Activated T-helper 2 cell treated with anti-CD3 and anti-CD28 coated beads, Interferon-gamma antibody, Interleukin-2, Interleukin-4, amounts not matched to agents 10 μg/mL and 5 μg/mL and 100 μg/mL, durations not matched to agents 14 hours and 24 hours and 36 hours (primary cell): ENCODE measurements at regions not wholly inside any gene's neighbourhood (a gene's known extent, or its start where the extent isn't known, plus 50 kb on each side); places are given as distances from the start of the nearest gene placed in this dataset.
"Not testable (repeated sequence)": the region's sequence is repeated elsewhere in the genome, so short reads cannot be mapped to it uniquely, and the experiment has no call there.

Experiments
- DNase-seq: peaks from one replicate; pipeline ENCODE4 v3.0.0; 2021; ENCODE audit warnings: low spot score
- H3K27ac Mint-ChIP-seq: one replicate; pipeline ENCODE4 v1.8.0; 2021; ENCODE audit warnings: mixed read lengths
- H3K27me3 Mint-ChIP-seq: one replicate; pipeline ENCODE4 v1.8.0; 2021; ENCODE audit warnings: low read depth, mixed read lengths
- H3K36me3 Mint-ChIP-seq: one replicate; pipeline ENCODE4 v1.8.0; 2021; ENCODE audit warnings: low read depth, mixed read lengths
- H3K4me1 Mint-ChIP-seq: one replicate; pipeline ENCODE4 v1.8.0; 2021; ENCODE audit warnings: low read depth, mixed read lengths
- H3K4me3 Mint-ChIP-seq: one replicate; pipeline ENCODE4 v1.8.0; 2021; ENCODE audit warnings: low read depth, mild to moderate bottlenecking, moderate library complexity, mixed read lengths
- H3K9me3 Mint-ChIP-seq: one replicate; pipeline ENCODE4 v1.8.0; 2021; ENCODE audit warnings: mixed read lengths
- intact Hi-C: fragments of 100-400 bp; cut with micrococcal nuclease; formaldehyde crosslinking; loops from one replicate; pipeline ENCODE4 v1.15.1; 2023

- Mint-ChIP-seq H3K27me3 (no peaks in the 10 kb centered on the region), H3K36me3 (no peaks in the 10 kb centered on the region), H3K4me3 (no peak overlapping the region), H3K4me1 (no peaks in the 10 kb centered on the region), H3K27ac (no peak overlapping the region), H3K9me3 (peaks cover 14% of the 10 kb centered on the region)
- no peak for DNase-seq
- intact Hi-C loops = no loop called here
Observed at GRCh38 chr10:64732372-64732957, 1211.3 kb downstream of the REEP3 start.

GRCh38 chr10:64733980-64734379 lies 1212.8 kb downstream of the REEP3 start:
- no peak for DNase-seq
- Mint-ChIP-seq H3K9me3 (peaks cover 9% of the 10 kb centered on the region), H3K27me3 (no peaks in the 10 kb centered on the region), H3K27ac (no peak overlapping the region), H3K4me3 (no peak overlapping the region), H3K36me3 (no peaks in the 10 kb centered on the region), H3K4me1 (no peaks in the 10 kb centered on the region)
- intact Hi-C loops = no loop called here

- intact Hi-C loops = no loop called here
- peaks cover 13% of the 10 kb centered on the region for H3K9me3 Mint-ChIP-seq
- no peak for DNase-seq
- no peaks in the 10 kb centered on the region for H3K4me1 Mint-ChIP-seq
- no peak overlapping the region for H3K4me3 Mint-ChIP-seq
- no peaks in the 10 kb centered on the region for H3K27me3 Mint-ChIP-seq
- H3K36me3 Mint-ChIP-seq = no peaks in the 10 kb centered on the region
- H3K27ac Mint-ChIP-seq = no peak overlapping the region
Observed at GRCh38 chr10:64738462-64738861, 1217.3 kb downstream of the REEP3 start.

DNA sequence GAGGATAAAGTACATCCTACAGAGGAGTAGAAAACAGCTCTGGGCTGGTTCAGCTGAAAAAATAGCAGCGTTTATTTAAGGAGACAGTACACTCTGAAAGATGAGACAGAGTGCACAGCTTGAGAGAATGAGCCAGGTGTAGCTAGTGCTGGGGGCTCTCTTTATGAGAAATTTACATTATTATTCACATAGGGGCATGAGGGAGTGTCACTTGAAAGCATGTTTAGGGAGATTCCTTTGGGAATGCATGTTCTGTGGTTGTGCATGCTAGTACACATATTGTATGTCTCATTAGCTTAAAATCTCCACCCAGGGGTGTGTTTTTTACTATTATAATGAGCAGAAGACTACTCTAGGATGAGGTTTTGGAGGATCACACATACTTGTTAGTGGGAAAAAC lies 1224.4 kb downstream of the REEP3 start:
- Mint-ChIP-seq H3K27ac (no peak overlapping the region), H3K36me3 (no peaks in the 10 kb centered on the region), H3K4me1 (no peaks in the 10 kb centered on the region)

DNA sequence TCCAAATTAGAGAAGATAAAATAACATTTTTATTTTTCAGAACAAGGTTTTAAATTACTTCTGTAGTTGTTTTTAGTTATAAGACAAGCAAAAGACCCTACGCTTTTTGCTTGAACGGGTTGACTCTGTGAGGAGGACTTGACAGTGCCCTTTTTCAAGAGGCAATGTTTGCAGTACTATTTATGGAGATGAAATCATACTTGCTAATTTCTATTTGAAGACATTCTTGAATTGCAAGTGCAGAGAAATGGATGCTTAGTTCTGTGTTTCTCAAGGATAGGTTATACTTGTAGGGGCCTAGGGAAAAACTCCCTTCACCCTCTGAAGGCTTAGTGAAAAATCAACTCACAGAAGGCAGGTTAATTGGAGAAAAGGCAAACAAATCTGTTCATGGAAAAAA lies 1229.5 kb downstream of the REEP3 start:
- Mint-ChIP-seq H3K27ac (no peak overlapping the region), H3K9me3 (peaks cover 6% of the 10 kb centered on the region), H3K36me3 (no peaks in the 10 kb centered on the region), H3K4me1 (no peaks in the 10 kb centered on the region), H3K4me3 (no peak overlapping the region), H3K27me3 (no peaks in the 10 kb centered on the region)
- intact Hi-C loops = no loop called here
- DNase-seq = no peak

More for the DNA sequence above, 1224.4 kb downstream of the REEP3 start:
- Mint-ChIP-seq H3K9me3 (peaks cover 3% of the 10 kb centered on the region), H3K4me3 (no peak overlapping the region), H3K27me3 (no peaks in the 10 kb centered on the region)
- no peak for DNase-seq
- intact Hi-C loops = no loop called here

- no peak for DNase-seq
- no peaks in the 10 kb centered on the region for H3K4me1 Mint-ChIP-seq
- intact Hi-C loops = no loop called here
- no peak overlapping the region for H3K4me3 Mint-ChIP-seq
- H3K27ac Mint-ChIP-seq = no peak overlapping the region
- no peaks in the 10 kb centered on the region for H3K36me3 Mint-ChIP-seq
- peaks cover 6% of the 10 kb centered on the region for H3K9me3 Mint-ChIP-seq
- no peaks in the 10 kb centered on the region for H3K27me3 Mint-ChIP-seq
Observed at GRCh38 chr10:64753516-64753915, 1232.3 kb downstream of the REEP3 start.

DNA sequence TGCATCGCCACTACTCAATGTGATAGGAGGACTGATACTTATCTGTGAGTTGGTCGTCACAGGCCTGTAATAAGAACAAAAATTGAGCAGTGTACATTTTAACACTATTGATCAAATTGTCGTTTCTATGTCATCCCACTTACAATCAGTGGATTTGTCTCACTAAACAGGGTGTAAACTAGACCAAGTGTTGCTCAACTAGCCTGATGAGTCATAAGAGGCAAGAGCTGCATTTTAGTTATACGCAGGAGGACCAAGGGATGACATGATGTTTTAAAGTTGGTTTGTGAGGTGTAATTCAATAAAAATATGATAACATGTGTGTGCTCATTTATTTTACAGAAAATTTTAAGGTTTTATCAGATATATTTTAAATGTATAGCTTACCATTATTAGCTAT lies 1239.2 kb downstream of the REEP3 start:
- no peak for DNase-seq
- intact Hi-C loops = no loop called here
- H3K4me1 Mint-ChIP-seq = no peaks in the 10 kb centered on the region
- no peaks in the 10 kb centered on the region for H3K27me3 Mint-ChIP-seq
- no peak overlapping the region for H3K4me3 Mint-ChIP-seq
- no peak overlapping the region for H3K27ac Mint-ChIP-seq
- H3K9me3 Mint-ChIP-seq = peaks cover 3% of the 10 kb centered on the region
- no peaks in the 10 kb centered on the region for H3K36me3 Mint-ChIP-seq

GRCh38 chr10:64762861-64763260 lies 1241.7 kb downstream of the REEP3 start:
- Mint-ChIP-seq H3K4me1 (no peaks in the 10 kb centered on the region), H3K9me3 (peaks cover 3% of the 10 kb centered on the region), H3K27ac (no peak overlapping the region), H3K4me3 (no peak overlapping the region), H3K27me3 (no peaks in the 10 kb centered on the region), H3K36me3 (no peaks in the 10 kb centered on the region)
- intact Hi-C loops = no loop called here
- no peak for DNase-seq

DNA sequence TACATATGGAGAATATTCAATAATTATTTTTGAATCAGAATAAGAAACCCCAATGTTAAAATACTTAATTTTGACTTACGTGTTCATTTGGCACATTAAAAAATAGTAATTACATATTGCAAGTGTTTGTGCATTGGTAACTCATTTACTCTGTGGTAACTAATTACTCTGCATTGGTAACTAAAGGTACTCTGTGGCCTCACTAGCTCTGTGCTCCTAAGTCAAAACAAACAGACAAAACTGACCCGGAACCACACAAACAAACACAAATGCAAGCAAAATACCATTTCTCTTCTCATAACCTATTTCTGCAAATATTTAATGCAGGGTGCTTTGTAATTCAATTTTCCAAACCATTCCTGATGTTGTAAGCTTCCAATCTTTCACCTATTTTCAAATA lies 1244.3 kb downstream of the REEP3 start:
- intact Hi-C loops = no loop called here
- H3K4me3 Mint-ChIP-seq = no peak overlapping the region

DNA sequence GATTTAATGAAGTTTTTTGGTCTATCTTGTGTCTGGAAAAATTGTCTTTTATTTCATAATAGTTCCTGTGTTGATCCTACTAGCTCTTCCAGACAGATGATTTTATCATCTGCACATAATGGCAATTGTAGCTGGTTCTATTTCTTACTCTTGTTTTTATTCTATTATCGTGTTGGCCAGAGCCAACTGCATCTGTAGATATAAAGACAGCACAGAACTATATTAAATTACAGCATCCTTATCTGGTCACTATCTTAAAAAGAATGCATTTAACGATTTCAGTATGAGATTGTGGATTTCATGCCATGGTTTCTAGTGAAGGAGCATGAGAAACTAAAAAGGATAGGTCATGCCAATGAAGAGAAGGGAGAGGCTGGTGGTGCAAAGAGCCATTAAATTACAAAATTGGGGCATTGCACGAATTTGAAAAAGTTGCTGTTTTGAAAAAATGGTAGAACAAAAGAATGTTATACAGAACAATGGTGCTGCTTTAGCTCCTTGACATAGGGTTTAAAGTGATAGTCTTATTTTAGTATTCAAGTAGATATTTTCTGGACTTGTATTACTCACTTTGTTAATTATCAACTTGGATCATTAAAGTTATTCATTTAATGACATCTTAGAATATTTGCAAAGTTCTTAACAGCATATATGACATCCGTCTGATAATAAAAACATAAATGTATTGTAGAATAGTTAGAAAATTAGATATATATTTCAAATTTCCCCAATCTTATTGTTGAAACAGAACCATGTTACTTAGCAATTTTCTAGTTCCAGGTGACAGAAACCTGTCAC lies 1250.3 kb downstream of the REEP3 start:
- Mint-ChIP-seq H3K27me3 (no peaks in the 10 kb centered on the region), H3K27ac (no peak overlapping the region), H3K36me3 (no peaks in the 10 kb centered on the region), H3K4me1 (no peaks in the 10 kb centered on the region), H3K4me3 (no peak overlapping the region), H3K9me3 (peaks cover 15% of the 10 kb centered on the region)
- intact Hi-C loops = no loop called here
- no peak for DNase-seq

More for the DNA sequence above, 1244.3 kb downstream of the REEP3 start:
- DNase-seq = no peak
- H3K27ac Mint-ChIP-seq = no peak overlapping the region
- H3K27me3 Mint-ChIP-seq = no peaks in the 10 kb centered on the region
- no peaks in the 10 kb centered on the region for H3K36me3 Mint-ChIP-seq
- H3K4me1 Mint-ChIP-seq = no peaks in the 10 kb centered on the region
- H3K9me3 Mint-ChIP-seq = no peaks in the 10 kb centered on the region

DNA sequence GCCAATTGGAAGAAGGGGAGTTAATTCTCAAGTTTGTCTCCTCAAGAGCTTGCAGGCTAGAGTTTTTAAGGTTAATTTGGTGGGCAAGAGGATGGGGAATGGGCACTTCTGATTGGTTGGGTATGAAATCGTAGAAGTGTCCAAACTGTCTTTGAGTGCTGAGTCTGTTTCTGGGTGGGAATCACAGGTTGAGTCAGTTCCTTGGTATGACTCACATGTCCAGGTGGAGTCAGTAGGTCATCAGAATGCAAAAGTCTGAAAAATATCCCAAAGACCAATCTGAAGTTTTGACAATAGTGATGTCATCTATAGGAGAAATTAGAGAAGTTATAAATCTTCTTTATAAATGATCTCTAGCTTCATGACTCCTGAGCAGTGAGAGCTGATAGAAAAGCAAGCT lies 1252.2 kb downstream of the REEP3 start:
- DNase-seq = no peak
- Mint-ChIP-seq H3K9me3 (peaks cover 15% of the 10 kb centered on the region), H3K27ac (no peak overlapping the region), H3K4me1 (no peaks in the 10 kb centered on the region), H3K36me3 (no peaks in the 10 kb centered on the region), H3K4me3 (no peak overlapping the region), H3K27me3 (no peaks in the 10 kb centered on the region)
- intact Hi-C loops = no loop called here

DNA sequence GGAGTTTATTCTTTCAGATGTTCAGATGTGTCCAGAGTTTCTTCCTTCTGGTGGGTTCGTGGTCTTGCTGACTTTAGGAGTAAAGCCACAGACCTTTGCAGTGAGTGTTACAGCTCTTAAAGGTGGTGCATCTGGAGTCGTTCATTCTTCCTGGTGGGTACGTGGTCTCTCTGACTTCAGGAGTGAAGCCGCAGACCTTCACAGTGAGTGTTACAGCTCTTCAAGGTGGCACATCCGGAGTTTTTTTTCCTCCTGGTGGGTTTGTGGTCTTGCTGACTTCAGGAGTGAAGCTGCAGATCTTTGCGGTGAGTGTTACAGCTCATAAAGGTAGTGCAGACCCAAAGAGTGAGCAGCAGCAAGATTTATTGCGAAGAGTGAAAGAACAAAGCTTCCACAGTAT lies 1263.2 kb downstream of the REEP3 start:
- H3K4me1 Mint-ChIP-seq, intact Hi-C loops, H3K27me3 Mint-ChIP-seq, H3K27ac Mint-ChIP-seq, H3K4me3 Mint-ChIP-seq, H3K9me3 Mint-ChIP-seq, DNase-seq, H3K36me3 Mint-ChIP-seq: not testable (repeated sequence)

- no peak overlapping the region for H3K4me3 Mint-ChIP-seq
- intact Hi-C loops = no loop called here
Observed at GRCh38 chr10:64785816-64786215, 1264.6 kb downstream of the REEP3 start.

More at GRCh38 chr10:64785816-64786215, 1264.6 kb downstream of the REEP3 start:
- Mint-ChIP-seq H3K36me3 (no peaks in the 10 kb centered on the region), H3K4me1 (no peaks in the 10 kb centered on the region), H3K27ac (no peak overlapping the region), H3K9me3 (peaks cover 8% of the 10 kb centered on the region), H3K27me3 (no peaks in the 10 kb centered on the region)
- DNase-seq = no peak
